ENCODE measurements at regions not wholly inside any gene's neighbourhood (a gene's known extent, or its start where the extent isn't known, plus 50 kb on each side); places are given as distances from the start of the nearest gene placed in this dataset.

- DNase-seq (ENCODE audit: low spot score), result no peak
Measured at GRCh38 chr9:25613709-25614108, 64.5 kb downstream of the TUSC1 start.

- no peak for DNase-seq (ENCODE audit: low spot score)
Measured at GRCh38 chr9:25603106-25603505, 75.1 kb downstream of the TUSC1 start.

- peak; percentile 1 for DNase-seq (ENCODE audit: low spot score)
Measured at GRCh38 chr9:25602400-25603044, 75.7 kb downstream of the TUSC1 start.

GRCh38 chr9:25600501-25600900 is 77.7 kb downstream of the TUSC1 start:
- no peak for DNase-seq (ENCODE audit: low spot score)

GRCh38 chr9:25584611-25585010 is 93.6 kb downstream of the TUSC1 start:
- no peak for DNase-seq (ENCODE audit: low spot score)

- DNase-seq (ENCODE audit: low spot score), result no peak
Measured at GRCh38 chr9:25573281-25573680, 105.0 kb downstream of the TUSC1 start.

- DNase-seq (ENCODE audit: low spot score), result no peak
Measured at GRCh38 chr9:25571491-25571890, 106.8 kb downstream of the TUSC1 start.

- DNase-seq (ENCODE audit: low spot score), result no peak
Measured at GRCh38 chr9:25570802-25571201, 107.4 kb downstream of the TUSC1 start.

- DNase-seq (ENCODE audit: low spot score), result no peak
Measured at GRCh38 chr9:25562101-25562500, 116.1 kb downstream of the TUSC1 start.

- DNase-seq (ENCODE audit: low spot score), result no peak
Measured at GRCh38 chr9:25557645-25558300, 120.5 kb downstream of the TUSC1 start.

GRCh38 chr9:25556540-25556939 is 121.7 kb downstream of the TUSC1 start:
- no peak for DNase-seq (ENCODE audit: low spot score)

- DNase-seq (ENCODE audit: low spot score), result no peak
Measured at GRCh38 chr9:25548847-25549246, 129.4 kb downstream of the TUSC1 start.

GRCh38 chr9:25543806-25544205 is 134.4 kb downstream of the TUSC1 start:
- no peak for DNase-seq (ENCODE audit: low spot score)

GRCh38 chr9:25542319-25542718 is 135.9 kb downstream of the TUSC1 start:
- no peak for DNase-seq (ENCODE audit: low spot score)

- DNase-seq (ENCODE audit: low spot score), result no peak
Measured at GRCh38 chr9:25537808-25538207, 140.4 kb downstream of the TUSC1 start.

- peak; percentile 5 for DNase-seq (ENCODE audit: low spot score)
Measured at GRCh38 chr9:25519286-25519685, 159.0 kb downstream of the TUSC1 start.

- no peak for DNase-seq (ENCODE audit: low spot score)
Measured at GRCh38 chr9:25517701-25518100, 160.5 kb downstream of the TUSC1 start.

- peak; percentile 1 for DNase-seq (ENCODE audit: low spot score)
Measured at GRCh38 chr9:25513509-25514033, 164.7 kb downstream of the TUSC1 start.

- no peak for DNase-seq (ENCODE audit: low spot score)
Measured at GRCh38 chr9:25505644-25506043, 172.6 kb downstream of the TUSC1 start.

GRCh38 chr9:25481372-25481771 is 196.9 kb downstream of the TUSC1 start:
- DNase-seq (ENCODE audit: low spot score), result no peak

- no peak for DNase-seq (ENCODE audit: low spot score)
Measured at GRCh38 chr9:25480696-25481095, 197.5 kb downstream of the TUSC1 start.

GRCh38 chr9:25472681-25473080 is 205.6 kb downstream of the TUSC1 start:
- no peak for DNase-seq (ENCODE audit: low spot score)

GRCh38 chr9:25472085-25472607 is 206.1 kb downstream of the TUSC1 start:
- DNase-seq (ENCODE audit: low spot score), result no peak

- no peak for DNase-seq (ENCODE audit: low spot score)
Measured at GRCh38 chr9:25461416-25461815, 216.8 kb downstream of the TUSC1 start.

Data from kidney tubule cell (primary cell).